ENCODE measurements at regions not wholly inside any gene's neighbourhood (a gene's known extent, or its start where the extent isn't known, plus 50 kb on each side); places are given as distances from the start of the nearest gene placed in this dataset. TPM values are rescaled to one million over a fixed set of nuclear protein-coding genes. Genes with fewer than 3 reads are reported as not detected.
A peak's percentile ranks its signal among the peaks of the same experiment; 100 is the strongest.

DNA sequence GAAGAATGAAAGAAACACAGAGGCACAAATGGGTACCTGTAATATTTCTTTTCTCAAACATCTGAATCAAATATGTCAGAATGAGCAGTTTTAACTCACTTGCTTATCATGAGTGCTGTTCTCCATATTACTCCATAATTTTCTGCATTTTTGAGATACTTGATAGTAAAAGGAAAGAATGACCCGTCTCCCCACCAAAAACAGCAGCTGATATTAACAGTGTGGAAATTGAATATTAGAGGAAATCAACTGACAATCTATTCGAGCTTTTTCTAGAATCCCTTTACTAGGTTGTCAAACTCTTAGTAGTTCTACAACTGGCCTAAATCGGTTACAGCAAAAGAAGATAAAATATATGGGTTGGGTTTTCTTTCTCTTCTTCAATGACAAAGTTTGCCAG is 49.9 kb upstream of the HELT start (continued):
- TF ChIP-seq, protein P1, sequence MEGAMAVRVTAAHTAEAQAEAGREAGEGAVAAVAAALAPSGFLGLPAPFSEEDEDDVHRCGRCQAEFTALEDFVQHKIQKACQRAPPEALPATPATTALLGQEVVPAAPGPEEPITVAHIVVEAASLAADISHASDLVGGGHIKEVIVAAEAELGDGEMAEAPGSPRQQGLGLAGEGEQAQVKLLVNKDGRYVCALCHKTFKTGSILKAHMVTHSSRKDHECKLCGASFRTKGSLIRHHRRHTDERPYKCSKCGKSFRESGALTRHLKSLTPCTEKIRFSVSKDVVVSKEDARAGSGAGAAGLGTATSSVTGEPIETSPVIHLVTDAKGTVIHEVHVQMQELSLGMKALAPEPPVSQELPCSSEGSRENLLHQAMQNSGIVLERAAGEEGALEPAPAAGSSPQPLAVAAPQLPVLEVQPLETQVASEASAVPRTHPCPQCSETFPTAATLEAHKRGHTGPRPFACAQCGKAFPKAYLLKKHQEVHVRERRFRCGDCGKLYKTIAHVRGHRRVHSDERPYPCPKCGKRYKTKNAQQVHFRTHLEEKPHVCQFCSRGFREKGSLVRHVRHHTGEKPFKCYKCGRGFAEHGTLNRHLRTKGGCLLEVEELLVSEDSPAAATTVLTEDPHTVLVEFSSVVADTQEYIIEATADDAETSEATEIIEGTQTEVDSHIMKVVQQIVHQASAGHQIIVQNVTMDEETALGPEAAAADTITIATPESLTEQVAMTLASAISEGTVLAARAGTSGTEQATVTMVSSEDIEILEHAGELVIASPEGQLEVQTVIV (IDR thresholded peaks at IDR 0.05; ENCODE audit: borderline replicate concordance, partially characterized antibody) = no peak
- TF ChIP-seq RELA (IDR thresholded peaks at IDR 0.05; ENCODE audit: borderline replicate concordance, partially characterized antibody) = no peak

MicroRNAs encoded in the stretch of these regions (microRNA counts, 767-probe panel; counts per million panel counts)
- 2,268 counts per million, percentile 80 among the panel's probes with 10 or more counts for microRNA hsa-miR-4455

Small RNAs in the stretch of these regions (microRNA-seq; reads per million reads assigned to microRNA genes)
- gene MIR4455 = not detected

Small RNAs in the stretch of these regions (small RNA-seq; reads per million reads assigned to genes)
- gene MIR4455 = not detected
